ENCODE measurements at regions not wholly inside any gene's neighbourhood (a gene's known extent, or its start where the extent isn't known, plus 50 kb on each side); places are given as distances from the start of the nearest gene placed in this dataset.

DNA sequence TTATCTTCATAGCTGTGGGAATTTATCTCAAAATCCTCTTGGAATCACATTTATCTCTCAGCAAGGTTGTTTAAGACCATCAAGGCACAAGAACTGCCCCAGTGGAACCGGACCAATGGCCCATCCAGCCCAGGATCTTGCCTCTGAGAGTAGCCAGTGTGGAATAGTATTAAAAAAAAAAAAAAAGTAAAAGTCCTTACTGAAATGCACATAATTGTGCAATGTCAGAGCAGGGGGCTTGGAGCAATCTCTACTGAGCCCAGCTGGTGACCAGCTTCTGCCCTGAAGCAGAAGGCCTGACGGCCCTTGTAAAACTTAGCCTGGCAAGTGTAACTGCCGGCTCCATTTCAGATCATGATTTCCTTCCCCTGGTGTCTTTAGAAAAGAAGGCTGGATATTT is 355.6 kb upstream of the PIK3C3 start:
- TF ChIP-seq, protein P1, sequence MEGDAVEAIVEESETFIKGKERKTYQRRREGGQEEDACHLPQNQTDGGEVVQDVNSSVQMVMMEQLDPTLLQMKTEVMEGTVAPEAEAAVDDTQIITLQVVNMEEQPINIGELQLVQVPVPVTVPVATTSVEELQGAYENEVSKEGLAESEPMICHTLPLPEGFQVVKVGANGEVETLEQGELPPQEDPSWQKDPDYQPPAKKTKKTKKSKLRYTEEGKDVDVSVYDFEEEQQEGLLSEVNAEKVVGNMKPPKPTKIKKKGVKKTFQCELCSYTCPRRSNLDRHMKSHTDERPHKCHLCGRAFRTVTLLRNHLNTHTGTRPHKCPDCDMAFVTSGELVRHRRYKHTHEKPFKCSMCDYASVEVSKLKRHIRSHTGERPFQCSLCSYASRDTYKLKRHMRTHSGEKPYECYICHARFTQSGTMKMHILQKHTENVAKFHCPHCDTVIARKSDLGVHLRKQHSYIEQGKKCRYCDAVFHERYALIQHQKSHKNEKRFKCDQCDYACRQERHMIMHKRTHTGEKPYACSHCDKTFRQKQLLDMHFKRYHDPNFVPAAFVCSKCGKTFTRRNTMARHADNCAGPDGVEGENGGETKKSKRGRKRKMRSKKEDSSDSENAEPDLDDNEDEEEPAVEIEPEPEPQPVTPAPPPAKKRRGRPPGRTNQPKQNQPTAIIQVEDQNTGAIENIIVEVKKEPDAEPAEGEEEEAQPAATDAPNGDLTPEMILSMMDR (conservative IDR thresholded peaks at IDR 0.05): no peak
- H3K27ac ChIP-seq: no peak overlapping the region

DNA sequence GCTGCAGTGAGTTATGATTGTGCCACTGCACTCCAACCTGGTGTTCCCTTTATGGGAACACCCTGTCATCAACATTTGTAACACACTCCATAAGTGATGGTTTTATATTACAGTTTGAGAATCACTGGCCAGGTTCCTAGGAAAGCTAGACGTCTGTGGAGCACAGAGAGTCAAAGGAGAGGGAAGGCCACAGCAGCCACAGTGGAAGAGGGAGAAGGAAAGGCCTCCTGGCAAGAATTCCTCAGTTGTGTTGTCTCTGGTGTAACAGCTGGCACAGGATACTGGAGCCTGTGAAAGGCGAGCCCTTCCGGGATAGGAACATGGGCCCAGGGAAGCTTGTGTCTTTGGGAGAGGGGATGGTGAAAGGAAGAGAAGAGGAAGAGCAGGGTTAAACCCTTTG is 360.5 kb upstream of the PIK3C3 start:
- TF ChIP-seq, protein P1 (conservative IDR thresholded peaks at IDR 0.05): no peak
- H3K27ac ChIP-seq: no peak overlapping the region

DNA sequence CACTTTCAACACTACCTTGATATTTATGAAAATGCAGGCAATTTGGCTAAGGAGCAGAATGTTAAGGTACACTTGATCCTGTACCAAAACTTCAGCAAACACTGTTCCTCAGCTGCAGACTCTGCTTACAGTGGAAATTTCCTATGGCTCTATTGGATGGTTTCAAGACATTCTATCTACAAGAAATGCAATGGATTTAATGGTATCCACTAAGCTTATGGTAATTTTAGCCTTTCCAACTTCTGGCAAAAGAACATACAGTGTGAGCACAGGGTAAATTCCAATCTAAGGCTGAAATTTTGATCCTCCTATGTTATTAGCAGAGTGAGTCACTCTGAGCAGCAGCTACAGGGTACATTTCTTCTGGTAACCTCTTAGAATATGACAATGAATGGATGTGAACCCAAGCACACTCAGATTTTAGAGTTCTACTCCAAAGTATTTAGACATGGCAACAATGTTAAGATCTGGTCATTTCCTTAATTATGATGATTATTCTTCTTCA is 361.8 kb upstream of the PIK3C3 start:
- TF ChIP-seq, protein P1 (conservative IDR thresholded peaks at IDR 0.05): no peak
- H3K27ac ChIP-seq: no peak overlapping the region

DNA sequence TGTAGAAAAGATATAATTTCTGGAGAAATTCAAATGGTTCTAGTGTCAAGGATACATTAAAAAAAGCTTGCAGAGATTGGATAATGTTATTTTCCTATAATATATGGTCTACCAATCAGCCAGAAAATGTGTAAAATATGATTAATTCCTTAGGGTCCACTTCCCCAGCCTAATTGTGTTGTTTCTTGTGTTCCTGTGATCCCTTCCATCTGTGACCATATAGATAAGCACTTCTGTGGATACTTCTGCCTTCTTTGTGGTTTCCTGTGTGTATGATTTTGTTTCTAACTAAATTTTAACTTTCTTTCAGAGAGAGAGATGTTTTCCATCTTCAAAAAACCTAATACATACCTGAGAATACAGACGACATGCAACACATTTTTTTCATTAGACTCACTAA is 367.1 kb upstream of the PIK3C3 start:
- TF ChIP-seq, protein P1 (conservative IDR thresholded peaks at IDR 0.05): no peak

DNA sequence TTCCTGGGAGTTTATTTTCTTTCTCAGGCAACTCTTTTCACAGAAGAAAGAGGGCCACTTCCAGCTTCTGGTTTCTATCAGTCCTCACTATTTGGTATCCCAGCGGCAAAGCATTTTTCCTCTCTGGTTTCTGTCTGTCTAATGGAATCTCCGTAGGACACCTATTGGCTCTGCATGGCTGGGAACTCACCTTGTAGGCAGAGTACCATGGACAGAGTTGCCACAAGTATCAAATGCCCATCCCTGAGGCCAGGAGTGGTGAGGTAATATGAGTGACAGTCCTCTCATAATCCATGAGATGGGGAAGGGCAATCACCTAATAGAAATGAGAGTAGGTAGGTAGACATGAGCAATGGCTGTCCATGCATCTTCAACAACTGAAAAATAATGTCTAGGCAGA is 369.5 kb upstream of the PIK3C3 start:
- H3K27ac ChIP-seq: no peak overlapping the region
- TF ChIP-seq, protein P1 (conservative IDR thresholded peaks at IDR 0.05): no peak

More for the DNA sequence above, 367.1 kb upstream of the PIK3C3 start:
- no peak overlapping the region for H3K27ac ChIP-seq

DNA sequence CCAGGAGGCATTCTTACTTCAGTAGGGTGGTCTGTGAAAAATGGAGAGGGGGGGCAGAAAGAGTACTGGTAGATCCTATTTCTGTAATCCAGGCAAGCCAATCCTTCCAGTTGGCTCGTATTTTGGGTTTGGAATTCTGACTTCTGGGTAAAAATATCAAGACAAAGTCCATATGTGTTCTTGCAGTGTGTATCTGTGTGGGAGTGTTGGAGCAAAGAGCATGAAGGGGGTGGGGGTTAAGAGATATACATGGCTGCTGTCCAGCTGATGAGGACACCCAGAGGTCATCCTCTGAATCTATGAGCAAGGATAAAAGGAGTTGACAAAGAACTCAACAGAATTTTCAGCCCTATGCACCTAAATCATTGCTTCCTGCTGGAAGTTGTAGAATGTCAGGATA is 375.8 kb upstream of the PIK3C3 start:
- TF ChIP-seq, protein P1 (conservative IDR thresholded peaks at IDR 0.05): no peak
- no peak overlapping the region for H3K27ac ChIP-seq

DNA sequence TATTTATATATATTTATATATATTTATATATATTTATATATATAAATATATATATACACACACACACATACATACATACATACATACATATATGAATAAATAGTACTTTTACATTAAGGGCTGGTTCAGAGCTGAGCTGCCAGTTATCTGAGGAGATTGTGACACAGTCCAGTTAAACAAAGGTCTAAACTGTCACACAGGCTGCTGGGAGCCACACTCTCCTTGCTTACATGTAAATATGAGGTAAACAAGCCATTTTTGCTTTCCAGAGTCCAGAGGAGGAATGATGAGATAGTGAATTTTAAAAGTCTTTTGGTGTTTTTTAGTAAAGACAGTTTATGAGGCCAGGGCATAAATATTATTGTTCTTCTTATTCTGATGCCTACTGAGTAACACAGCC is 377.5 kb upstream of the PIK3C3 start:
- no peak overlapping the region for H3K27ac ChIP-seq
- TF ChIP-seq, protein P1 (conservative IDR thresholded peaks at IDR 0.05): no peak

All from VCaP (cell line).